ENCODE measurements at regions not wholly inside any gene's neighbourhood (a gene's known extent, or its start where the extent isn't known, plus 50 kb on each side); places are given as distances from the start of the nearest gene placed in this dataset.

GRCh38 chr21:35326677-35327076, 277.6 kb upstream of the RUNX1 start:
- ChIA-PET POLR2A (interaction anchor here (1.0 kb wide), 1 partner anchor 22 kb away, joined by 4 read pairs; no protein-coding TSS in a partner anchor), CTCF (ENCODE audit: unreplicated experiment) (no interaction called here)
- intact Hi-C loops (cut with micrococcal nuclease; ENCODE audit: unreplicated experiment) = no loop called here
- Histone ChIP-seq H3K79me2 (ENCODE audit: insufficient read depth, low read depth, low read length) (no peaks in the 10 kb centered on the region), H2AFZ (ENCODE audit: low read length) (no peak overlapping the region), H4K20me1 (ENCODE audit: insufficient read depth, low read length) (no peaks in the 10 kb centered on the region), H3K36me3 (ENCODE audit: insufficient read depth, low read length) (no peaks in the 10 kb centered on the region), H3K4me2 (ENCODE audit: low read length) (no peak overlapping the region), H3K27ac (ENCODE audit: low read depth, low read length, poor library complexity, severe bottlenecking) (no peak overlapping the region), H3K4me1 (ENCODE audit: insufficient read depth, low read length, poor library complexity, severe bottlenecking) (no peaks in the 10 kb centered on the region), H3K9me3 (ENCODE audit: low read length) (no peaks in the 10 kb centered on the region), H3K9me2 (ENCODE audit: insufficient read depth, low read length) (no peaks in the 10 kb centered on the region), H3K4me3 (ENCODE audit: low read depth, low read length, poor library complexity, severe bottlenecking) (no peak overlapping the region)
- BruUV-seq (replicated peaks) = no TSS peak
- no peak for DNase-seq (ENCODE audit: low spot score)
- no peak for TF ChIP-seq CTCF (conservative IDR thresholded peaks at IDR 0.05; ENCODE audit: low read length)
- TF ChIP-seq EZH2phosphoT487 (IDR thresholded peaks at IDR 0.05; ENCODE audit: borderline replicate concordance, low read depth, low read length) = no peak

DNA sequence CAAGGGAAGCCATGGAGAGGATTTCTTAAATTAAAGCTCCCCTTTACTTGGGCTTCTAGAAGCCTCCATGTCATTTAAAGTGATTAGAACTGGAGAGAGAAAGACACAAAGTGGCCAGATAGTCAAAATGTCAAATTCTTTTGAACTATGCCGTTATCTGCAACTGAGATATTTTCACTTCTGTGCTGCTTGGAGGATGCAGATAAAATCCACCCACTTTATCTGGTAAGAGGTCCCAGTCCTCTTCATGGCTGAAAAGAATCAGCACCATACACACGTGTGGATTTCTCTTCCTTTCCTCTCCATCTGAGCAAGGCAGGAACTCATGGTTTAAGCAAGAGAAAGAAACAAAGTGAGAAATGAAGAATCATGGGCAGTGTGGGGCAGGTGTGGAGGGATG, 276.9 kb upstream of the RUNX1 start:
- Histone ChIP-seq H3K36me3 (ENCODE audit: insufficient read depth, low read length) (no peaks in the 10 kb centered on the region), H3K9me3 (ENCODE audit: low read length) (no peaks in the 10 kb centered on the region), H3K4me1 (ENCODE audit: insufficient read depth, low read length, poor library complexity, severe bottlenecking) (no peaks in the 10 kb centered on the region), H3K4me2 (ENCODE audit: low read length) (no peak overlapping the region), H3K27ac (ENCODE audit: low read depth, low read length, poor library complexity, severe bottlenecking) (no peak overlapping the region), H3K79me2 (ENCODE audit: insufficient read depth, low read depth, low read length) (no peaks in the 10 kb centered on the region), H4K20me1 (ENCODE audit: insufficient read depth, low read length) (no peaks in the 10 kb centered on the region), H3K9me2 (ENCODE audit: insufficient read depth, low read length) (no peaks in the 10 kb centered on the region), H3K4me3 (ENCODE audit: low read depth, low read length, poor library complexity, severe bottlenecking) (no peak overlapping the region), H2AFZ (ENCODE audit: low read length) (no peak overlapping the region)
- POLR2A ChIA-PET = interaction anchor here (1.0 kb wide), 1 partner anchor 22 kb away, joined by 4 read pairs; no protein-coding TSS in a partner anchor
- BruUV-seq (replicated peaks) = no TSS peak
- TF ChIP-seq CTCF (conservative IDR thresholded peaks at IDR 0.05; ENCODE audit: low read length) (no peak), EZH2phosphoT487 (IDR thresholded peaks at IDR 0.05; ENCODE audit: borderline replicate concordance, low read depth, low read length) (no peak)
- CTCF ChIA-PET (ENCODE audit: unreplicated experiment) = no interaction called here
- DNase-seq (ENCODE audit: low spot score) = no peak
- intact Hi-C loops (cut with micrococcal nuclease; ENCODE audit: unreplicated experiment) = no loop called here

DNA sequence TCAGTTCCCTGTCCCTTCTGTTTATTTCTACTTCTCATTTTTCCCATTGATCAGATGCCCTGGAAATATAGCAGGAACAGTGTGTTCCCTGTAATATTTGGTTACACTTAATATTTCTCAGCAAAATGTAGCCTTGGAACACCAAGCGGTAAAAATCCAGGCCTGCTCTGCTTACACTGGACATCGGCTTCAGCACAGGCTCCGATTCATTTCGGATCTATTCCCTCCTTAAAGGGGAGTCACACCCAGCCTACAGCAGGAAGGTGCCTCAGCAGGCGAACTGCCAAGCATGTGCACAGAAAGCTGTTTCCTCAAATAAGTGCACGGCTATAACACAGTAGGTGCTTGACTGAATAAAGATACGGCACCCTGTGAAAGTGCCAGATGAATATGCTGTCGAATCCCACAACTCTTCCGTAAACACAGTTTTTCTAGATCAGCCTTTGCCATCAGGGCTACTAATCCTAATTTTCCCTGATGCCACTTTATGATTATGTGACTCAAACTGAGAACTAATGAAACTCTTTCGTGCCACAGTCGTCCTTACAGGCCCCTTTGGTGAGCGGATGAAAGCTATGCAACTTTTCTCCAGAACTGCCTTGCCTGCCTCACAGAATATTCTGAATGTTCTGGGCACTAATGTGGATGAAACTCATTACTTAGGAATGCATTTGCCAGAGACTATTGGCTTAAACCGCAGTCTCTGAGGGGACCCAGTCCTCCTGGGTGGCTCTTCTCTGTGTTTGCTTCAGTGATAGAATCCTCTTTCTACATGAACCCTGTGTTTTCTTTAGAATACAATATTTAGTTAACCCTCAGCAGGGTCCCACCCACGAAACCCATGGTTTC, 275.5 kb upstream of the RUNX1 start:
- H3K27ac ChIP-seq (ENCODE audit: low read depth, low read length, poor library complexity, severe bottlenecking) = no peak overlapping the region
- H3K4me2 ChIP-seq (ENCODE audit: low read length) = no peak overlapping the region
- DNase-seq (ENCODE audit: low spot score) = no peak
- ChIA-PET POLR2A (no interaction called here), CTCF (ENCODE audit: unreplicated experiment) (no interaction called here)
- H3K79me2 ChIP-seq (ENCODE audit: insufficient read depth, low read depth, low read length) = no peaks in the 10 kb centered on the region
- H3K4me1 ChIP-seq (ENCODE audit: insufficient read depth, low read length, poor library complexity, severe bottlenecking) = no peaks in the 10 kb centered on the region
- TF ChIP-seq EZH2phosphoT487 (IDR thresholded peaks at IDR 0.05; ENCODE audit: borderline replicate concordance, low read depth, low read length) (no peak), CTCF (conservative IDR thresholded peaks at IDR 0.05; ENCODE audit: low read length) (no peak)
- H2AFZ ChIP-seq (ENCODE audit: low read length) = no peak overlapping the region
- H3K9me2 ChIP-seq (ENCODE audit: insufficient read depth, low read length) = no peaks in the 10 kb centered on the region
- no peaks in the 10 kb centered on the region for H4K20me1 ChIP-seq (ENCODE audit: insufficient read depth, low read length)
- no TSS peak for BruUV-seq (replicated peaks)
- no peaks in the 10 kb centered on the region for H3K36me3 ChIP-seq (ENCODE audit: insufficient read depth, low read length)
- no peak overlapping the region for H3K4me3 ChIP-seq (ENCODE audit: low read depth, low read length, poor library complexity, severe bottlenecking)
- intact Hi-C loops (cut with micrococcal nuclease; ENCODE audit: unreplicated experiment) = no loop called here
- H3K9me3 ChIP-seq (ENCODE audit: low read length) = no peaks in the 10 kb centered on the region

All from OCI-LY7 (cell line).